Erythroblast (primary cell): ENCODE measurements at regions not wholly inside any gene's neighbourhood (a gene's known extent, or its start where the extent isn't known, plus 50 kb on each side); places are given as distances from the start of the nearest gene placed in this dataset.

Source experiments
- DNase-seq, 2 experiments: peaks; one replicate each; lab custom pipeline; 2025; lab: John Stamatoyannopoulos, UW
- GATA1 ChIP-seq: IDR thresholded peaks from 2 replicates; pipeline ENCODE4 v1.6.1; 2011; ENCODE audit warnings: low read depth, mild to moderate bottlenecking, control low read depth, low read length, moderate library complexity
- POLR2A ChIP-seq: IDR thresholded peaks from 2 replicates; pipeline ENCODE4 v1.6.1; 2011; ENCODE audit warnings: mild to moderate bottlenecking, low read length

DNA sequence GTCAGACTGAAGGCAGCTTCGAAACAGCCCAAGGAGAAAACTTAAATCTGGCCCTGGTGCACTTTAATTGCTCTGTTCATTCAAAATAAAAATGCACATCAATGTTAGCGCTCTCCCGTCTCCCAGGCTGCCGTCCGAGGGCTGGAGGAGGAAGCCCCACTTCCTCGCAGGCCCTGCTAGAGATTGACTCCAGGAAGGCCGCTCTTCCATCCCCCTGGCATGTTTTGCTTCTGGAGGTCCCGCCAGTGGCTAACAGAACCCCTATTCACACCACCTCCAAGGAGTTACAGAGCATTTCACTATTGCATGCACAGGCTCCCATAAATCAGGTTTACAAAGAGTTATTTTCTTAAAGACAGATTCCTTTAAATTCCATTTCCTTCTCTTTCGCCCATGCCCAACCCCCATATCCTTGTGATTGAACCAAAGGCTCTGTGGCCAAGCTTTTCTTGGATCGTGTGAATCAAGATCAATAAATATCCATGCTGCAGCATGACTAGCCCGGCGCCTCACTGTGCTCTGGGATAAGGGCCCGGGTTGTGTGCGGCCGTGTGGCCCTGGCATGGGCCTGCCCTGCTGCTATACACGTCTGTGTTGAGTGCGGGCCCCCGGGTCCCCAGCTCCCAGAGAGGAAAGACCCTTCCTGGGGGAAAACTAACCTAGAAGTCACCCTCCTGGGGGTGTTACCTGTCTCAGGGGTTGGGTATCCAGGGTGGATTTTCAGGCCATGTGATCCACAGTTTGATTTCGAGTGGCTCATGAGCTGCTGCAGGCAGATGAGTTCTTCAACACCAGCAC lies 118.7 kb upstream of the GDF10 start:
- DNase-seq: peak; percentile 11 to 23
- TF ChIP-seq GATA1 (no peak), POLR2A (no peak)

DNA sequence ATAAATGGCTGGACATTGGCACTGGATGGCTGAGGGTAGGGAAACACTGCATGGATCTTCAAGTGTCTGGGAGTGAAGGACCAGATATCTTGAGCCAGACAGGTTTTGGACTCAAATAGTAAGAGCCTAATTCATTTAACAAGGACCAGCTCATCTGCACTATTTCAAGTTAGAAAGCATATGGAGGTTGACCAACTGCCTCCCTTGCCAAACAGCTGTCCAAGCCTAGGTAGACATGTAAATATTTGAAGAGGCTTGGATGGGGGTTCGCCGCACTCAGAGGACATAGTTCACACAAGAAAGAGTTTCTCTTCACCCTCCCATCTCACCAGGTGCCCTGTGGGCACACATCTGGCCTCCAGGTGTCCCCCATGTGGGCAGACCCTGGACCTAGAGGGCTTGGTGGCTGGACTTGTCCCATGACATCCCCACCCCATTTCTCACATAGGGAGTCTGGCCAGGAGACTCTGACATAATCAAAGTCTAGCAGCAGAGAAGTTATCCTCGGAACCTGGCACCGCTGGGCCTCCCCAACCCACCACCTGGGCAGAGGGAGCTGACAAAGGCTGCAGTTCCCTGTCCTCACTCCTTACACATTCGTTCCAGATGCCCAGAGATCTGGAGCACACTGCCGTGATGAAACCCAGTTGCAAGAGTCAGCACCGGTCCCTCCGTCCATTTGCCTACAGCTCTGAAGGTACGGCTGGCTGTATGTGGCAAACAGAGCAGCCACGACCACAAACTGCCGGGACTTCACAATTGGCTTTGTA lies 116.9 kb upstream of the GDF10 start:
- DNase-seq: no peak
- no peak for TF ChIP-seq GATA1
- no peak for TF ChIP-seq POLR2A

DNA sequence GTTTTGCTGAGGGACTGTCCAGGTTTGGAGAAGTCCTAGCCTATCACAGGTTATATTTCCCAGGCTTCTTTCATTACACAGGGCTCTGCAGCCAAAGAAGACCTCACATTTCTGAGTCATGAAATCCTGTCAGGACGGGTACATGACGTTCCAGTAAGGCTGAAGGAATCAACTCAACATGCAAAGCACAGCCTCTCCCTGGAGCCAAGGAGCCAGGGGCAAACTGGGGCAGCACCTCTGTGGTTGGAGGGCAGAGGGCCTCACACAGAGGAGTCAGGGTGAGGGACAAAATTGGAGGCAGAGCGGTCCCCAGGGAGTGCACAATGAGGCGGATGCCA lies 116.3 kb upstream of the GDF10 start:
- TF ChIP-seq GATA1 (no peak), POLR2A (no peak)
- DNase-seq: no peak

DNA sequence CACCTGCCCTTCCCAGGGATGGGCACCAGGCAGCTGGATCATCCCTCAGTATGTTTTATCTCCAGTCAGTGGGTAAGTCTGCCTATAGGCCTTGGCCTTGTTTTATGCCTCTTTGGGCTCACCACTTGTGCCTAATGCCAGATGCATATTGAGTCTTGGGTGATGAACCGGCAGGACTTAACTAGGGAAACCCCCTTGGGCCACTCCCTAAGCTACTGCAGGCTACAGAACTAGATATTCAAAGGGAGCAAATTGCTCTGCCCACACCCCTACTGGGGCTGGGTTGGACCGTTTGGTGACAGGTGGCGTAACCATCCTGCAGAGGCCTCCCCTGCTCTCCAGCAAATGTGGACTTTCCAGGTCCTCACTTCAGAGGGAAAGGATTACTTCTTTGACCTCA lies 115.7 kb upstream of the GDF10 start:
- TF ChIP-seq POLR2A (no peak), GATA1 (no peak)
- DNase-seq: no peak

DNA sequence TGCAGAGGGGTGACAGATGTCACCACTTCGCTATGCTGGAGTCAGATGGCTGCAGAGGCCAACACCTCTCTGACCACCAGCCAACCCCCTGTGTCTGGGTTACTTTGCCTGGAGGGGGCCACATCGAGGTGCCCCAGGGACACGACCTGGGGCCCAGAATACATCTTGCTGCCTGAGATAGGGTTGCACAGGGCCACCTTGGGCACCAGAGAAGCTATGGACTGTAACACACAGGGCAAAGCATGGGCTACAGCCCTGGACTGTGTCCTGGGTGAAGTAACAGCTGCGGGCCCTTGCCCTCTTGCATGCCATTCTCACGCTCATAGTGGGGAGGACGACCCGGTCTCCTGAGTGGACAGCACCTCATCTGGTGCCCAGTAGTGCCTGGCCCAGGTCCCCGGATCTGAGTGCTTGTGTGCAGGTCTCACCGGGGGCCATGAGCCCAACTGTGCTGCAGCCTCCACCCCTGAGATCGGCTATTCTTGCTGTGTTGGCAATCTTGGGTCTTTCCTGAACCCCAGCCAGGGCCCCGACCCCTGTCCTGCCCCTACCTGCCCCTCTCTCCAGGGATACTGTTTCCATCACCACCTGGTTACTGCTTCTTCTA lies 115.2 kb upstream of the GDF10 start:
- TF ChIP-seq POLR2A: no peak
- TF ChIP-seq GATA1: no peak
- DNase-seq: no peak

DNA sequence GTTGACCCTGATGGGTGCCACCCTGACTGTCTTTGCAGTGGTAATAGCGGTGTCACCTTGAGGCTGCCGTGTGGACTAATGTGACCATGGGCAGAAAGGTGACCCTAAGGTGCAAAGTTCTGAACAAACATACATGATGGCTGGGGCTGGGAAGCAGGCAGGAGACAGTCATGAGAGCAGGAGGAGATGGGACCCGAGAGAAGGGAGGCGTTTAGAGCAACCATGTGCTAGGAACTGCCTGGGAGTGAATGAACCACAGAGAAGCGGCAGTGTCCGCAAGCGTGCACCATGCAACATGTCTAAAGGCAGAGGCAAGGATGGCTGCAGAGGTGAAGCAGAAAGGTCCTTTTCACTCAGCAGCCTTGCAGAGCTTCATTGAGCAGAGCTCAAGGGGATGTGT lies 113.1 kb upstream of the GDF10 start:
- TF ChIP-seq POLR2A: no peak
- no peak for TF ChIP-seq GATA1

DNA sequence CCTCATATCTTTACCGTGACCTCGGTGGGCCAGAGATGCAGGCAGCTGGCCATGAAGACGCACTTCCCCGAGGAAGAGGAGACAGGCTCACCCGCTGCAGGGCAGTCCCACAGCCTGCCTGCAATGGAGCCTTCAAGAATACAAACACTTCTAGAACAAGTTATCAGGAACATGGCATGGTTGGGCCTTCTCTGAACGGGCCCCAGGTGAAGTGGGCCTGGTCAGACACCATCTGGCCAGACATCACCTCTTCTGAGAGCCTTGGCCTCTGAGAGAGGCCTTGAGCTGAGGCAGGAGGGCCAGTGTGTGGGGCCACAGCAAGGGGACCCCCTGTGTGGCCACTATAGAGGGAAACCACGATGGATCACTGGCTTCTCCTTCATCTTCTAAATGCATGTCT lies 112.4 kb upstream of the GDF10 start:
- DNase-seq: no peak
- TF ChIP-seq POLR2A (no peak), GATA1 (no peak)

More for the DNA sequence above, 113.1 kb upstream of the GDF10 start:
- DNase-seq: no peak

DNA sequence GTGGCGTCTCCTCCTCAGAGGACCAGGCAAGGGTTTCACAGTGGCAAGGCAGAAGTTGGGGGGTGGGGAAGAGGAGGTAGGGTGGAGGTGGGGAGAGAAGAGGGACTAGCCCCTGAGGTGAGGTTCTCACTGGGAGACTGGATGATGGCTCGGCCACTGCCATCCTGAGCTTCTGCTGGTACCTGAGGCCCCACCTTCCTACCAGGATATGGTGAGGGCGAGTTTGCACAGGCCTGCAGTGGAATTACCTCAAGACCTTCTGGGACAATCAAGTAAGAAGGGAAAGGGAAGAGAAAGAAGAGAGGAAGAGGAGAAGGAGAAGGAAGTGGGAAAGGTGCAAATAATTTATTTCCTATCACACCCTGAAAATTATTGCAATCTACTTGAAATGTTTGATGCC lies 111.8 kb upstream of the GDF10 start:
- DNase-seq: no peak
- no peak for TF ChIP-seq GATA1
- TF ChIP-seq POLR2A: no peak

DNA sequence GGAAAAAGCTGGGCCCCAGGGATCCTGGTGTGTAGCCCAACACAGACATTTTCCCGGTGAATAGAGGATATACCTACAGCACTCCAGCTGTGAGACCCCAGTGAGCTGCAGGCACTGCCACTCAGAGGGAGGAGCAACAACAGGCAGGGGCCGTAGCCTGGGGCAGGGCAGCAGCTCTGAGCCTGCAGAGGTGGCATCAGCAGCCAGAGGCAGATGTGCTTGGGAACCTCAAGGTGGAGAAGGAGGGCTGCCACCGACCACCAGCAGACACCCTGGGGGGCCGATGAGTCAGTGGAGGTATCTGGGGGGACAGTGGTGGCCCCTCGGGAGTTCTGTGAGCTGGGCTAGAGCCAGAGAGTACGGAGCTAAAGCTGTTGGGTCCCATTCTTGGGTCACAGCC lies 110.2 kb upstream of the GDF10 start:
- TF ChIP-seq POLR2A: no peak
- TF ChIP-seq GATA1: no peak
- no peak for DNase-seq

DNA sequence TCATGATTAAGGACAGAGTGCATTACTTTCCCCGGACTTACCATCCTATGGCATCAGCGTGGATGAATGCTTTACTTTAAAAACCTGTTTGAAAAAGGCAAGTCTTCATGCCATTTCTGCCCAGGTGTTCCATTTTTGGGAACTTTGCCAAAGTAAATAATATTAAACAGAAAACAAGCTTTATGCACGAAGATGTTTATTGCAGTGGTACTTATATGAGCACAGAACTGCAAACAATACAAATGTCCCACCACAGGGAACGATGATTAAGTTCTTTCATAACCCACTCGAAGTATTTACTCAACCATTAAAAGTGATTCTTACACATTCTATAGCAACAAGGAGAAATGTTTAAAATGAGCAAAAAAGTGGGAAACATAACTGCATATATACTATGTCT lies 109.7 kb upstream of the GDF10 start:
- no peak for DNase-seq
- TF ChIP-seq GATA1 (no peak), POLR2A (no peak)

DNA sequence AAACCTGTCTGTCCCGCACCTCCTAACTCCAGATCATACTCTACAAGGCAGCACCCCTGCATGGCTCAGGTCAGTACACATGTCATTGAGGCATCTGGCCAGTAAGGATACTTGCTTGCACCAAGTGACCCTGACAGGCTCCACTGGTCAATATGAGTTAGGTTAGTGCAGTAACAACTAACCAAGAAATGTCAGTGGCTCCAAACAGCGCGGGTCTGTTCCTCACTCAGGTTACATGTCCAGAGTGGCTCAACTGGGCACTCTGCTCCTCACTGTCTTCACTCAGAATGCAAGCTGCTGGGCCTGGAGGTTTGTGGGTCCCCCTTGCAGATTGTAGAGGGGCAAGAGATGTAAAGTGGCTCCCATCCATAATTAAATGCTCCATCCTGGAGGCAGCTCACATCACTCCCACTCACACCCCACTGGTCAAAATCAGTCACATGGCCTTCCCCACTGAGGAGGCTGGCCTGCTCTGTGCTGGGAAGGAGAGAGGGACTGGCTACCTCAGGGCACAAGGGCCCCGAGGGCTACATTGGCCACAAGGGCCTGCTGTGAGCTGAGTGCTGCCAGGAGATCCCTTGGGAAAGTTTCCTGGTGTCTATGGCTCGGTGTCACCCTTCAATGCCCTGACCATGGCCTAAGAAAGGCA lies 109.1 kb upstream of the GDF10 start:
- no peak for DNase-seq

DNA sequence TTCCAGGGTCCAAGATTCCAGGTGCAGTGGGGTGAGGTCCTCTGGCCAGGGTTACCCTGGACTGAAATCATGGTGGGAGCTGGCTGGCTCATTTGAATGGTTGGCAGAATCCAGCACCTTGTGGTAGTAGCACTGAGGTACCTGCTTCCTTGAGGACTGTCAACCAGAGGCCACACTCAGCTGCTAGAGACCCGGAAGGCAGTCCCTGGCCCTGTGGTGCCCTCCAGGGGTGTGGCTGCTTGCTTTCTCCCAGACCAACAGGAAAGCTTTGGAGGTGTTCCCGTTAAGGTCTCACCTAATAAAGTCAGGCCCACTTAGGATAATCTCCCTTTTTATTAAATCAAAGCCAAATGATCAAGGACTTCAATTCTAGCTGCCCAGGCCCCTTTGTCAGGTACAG lies 107.7 kb upstream of the GDF10 start:
- DNase-seq: no peak
- TF ChIP-seq POLR2A (no peak), GATA1 (no peak)

More for the DNA sequence above, 109.1 kb upstream of the GDF10 start:
- TF ChIP-seq GATA1 (no peak), POLR2A (no peak)

DNA sequence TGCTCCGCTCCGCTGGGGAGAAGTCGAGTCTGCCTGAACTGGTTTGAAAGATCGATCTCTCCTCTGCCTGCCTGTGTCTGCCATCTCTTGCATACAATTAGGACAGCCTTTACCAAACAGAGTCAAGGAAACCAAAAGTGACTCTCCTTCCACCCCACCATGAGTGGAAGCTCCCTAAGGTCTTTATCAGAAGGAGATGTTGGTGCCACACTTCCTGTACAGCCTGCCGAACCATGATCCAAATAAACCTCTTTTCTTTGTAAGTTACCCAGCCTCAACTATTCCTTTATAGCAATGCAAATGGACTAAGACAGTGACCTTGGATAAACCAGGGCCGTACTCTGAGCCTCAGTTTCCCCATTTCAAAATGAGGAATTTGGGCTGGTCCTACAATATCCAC lies 106.3 kb upstream of the GDF10 start:
- DNase-seq: no peak
- TF ChIP-seq POLR2A: no peak
- no peak for TF ChIP-seq GATA1

DNA sequence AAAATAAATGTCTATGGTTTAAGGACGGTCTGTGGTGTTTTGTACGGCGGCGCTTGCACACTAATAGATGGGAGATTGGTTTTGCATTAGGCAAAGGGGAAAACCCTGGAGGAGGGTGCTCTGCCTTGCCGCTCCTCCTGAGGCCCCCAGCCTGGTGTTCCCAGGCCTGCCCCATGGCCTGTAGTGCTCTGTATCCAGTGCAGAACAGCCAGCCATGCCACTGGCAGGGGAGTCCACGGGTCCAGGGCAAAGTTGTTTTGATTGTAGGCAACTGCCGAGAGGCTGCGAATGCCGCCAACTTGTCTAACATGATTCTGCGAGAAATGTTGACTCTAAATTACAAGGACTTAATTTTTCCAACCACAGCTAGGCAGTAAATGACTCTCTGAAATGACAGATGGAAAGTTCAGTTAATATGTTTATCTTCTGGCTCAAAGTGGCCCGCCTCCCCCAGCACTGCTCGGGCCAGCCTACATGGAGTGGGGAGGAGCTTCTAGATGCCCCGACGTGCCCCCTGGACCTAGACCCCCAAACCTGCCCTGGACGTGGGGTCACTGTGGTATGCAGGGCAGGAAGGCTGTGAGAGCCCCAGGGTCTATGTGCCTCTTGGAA lies 104.6 kb upstream of the GDF10 start:
- DNase-seq: no peak

More for the DNA sequence above, 104.6 kb upstream of the GDF10 start:
- TF ChIP-seq GATA1: no peak
- no peak for TF ChIP-seq POLR2A
